H1 (cell line): ENCODE measurements at regions not wholly inside any gene's neighbourhood (a gene's known extent, or its start where the extent isn't known, plus 50 kb on each side); places are given as distances from the start of the nearest gene placed in this dataset.

Experiments
- CTCF ChIA-PET: fragments of 300-600 bp; sonication (Branson Sonifier 250); formaldehyde crosslinking; loops from one replicate; lab custom pipeline; 2021; ENCODE audit not compliant: partially characterized antibody; lab: Charles Lee
- POLR2A ChIA-PET: fragments of 300-600 bp; sonication (Branson Sonifier 250); formaldehyde crosslinking; loops from one replicate; lab custom pipeline; 2021; ENCODE audit warnings: inconsistent platforms; ENCODE audit not compliant: partially characterized antibody; lab: Charles Lee
- DNase-seq, 2 experiments: peaks; one replicate each; pipeline versions ENCODE4 v3.0.0 to v3.0.0-alpha.2; 2010 to 2022; ENCODE audit warnings: low spot score in 2 of 2, low read depth in 1 of 2, mixed read lengths in 1 of 2
- FAIRE-seq: peaks from 2 replicates; lab custom pipeline; 2011; peaks lifted over from hg19 to GRCh38; lab: Jason Lieb, UNC
- H2AFZ ChIP-seq: 2 replicates; pipeline ENCODE4 v1.8.1; 2012; ENCODE audit warnings: low read length, inconsistent platforms
- H2AK5ac ChIP-seq: 2 replicates; pipeline ENCODE4 v1.6.1; 2013; ENCODE audit warnings: low read depth, low read length
- H2BK120ac ChIP-seq: replicated peaks from 2 replicates; pipeline ENCODE3; 2013; ENCODE audit warnings: low read depth, low read length, inconsistent platforms
- H2BK12ac ChIP-seq: 2 replicates; pipeline ENCODE4 v1.6.1; 2013; ENCODE audit warnings: low read depth, low read length
- H2BK15ac ChIP-seq: 2 replicates; pipeline ENCODE4 v1.6.1; 2013; ENCODE audit warnings: low read length
- H2BK20ac ChIP-seq: 2 replicates; pipeline ENCODE4 v1.6.1; 2013; ENCODE audit warnings: low read length
- H2BK5ac ChIP-seq: 2 replicates; pipeline ENCODE4 v1.6.1; 2013; ENCODE audit warnings: low read depth, low read length
- H3K14ac ChIP-seq: 2 replicates; pipeline ENCODE4 v1.6.1; 2013; ENCODE audit warnings: inconsistent platforms; ENCODE audit not compliant: insufficient read length
- H3K18ac ChIP-seq: 2 replicates; pipeline ENCODE4 v1.6.1; 2013; ENCODE audit warnings: low read length; ENCODE audit errors: extremely low read depth
- H3K23ac ChIP-seq: 2 replicates; pipeline ENCODE4 v1.6.1; 2013; ENCODE audit warnings: inconsistent platforms; ENCODE audit not compliant: insufficient read length
- H3K23me2 ChIP-seq: 2 replicates; pipeline ENCODE4 v1.6.1; 2013; ENCODE audit warnings: low read depth, low read length
- H3K27ac ChIP-seq: 2 replicates; pipeline ENCODE4 v1.6.1; 2011; ENCODE audit warnings: low read depth, low read length, inconsistent platforms
- H3K27me3 ChIP-seq, 4 experiments: replicated peaks in 1 of 4; 1 replicate in 1 of 4; 2 replicates in 3 of 4; pipeline versions ENCODE4 v1.6.1 to v1.8.1; 2011 to 2013; ENCODE audit warnings: low read length in 3 of 4, mild to moderate bottlenecking in 3 of 4, inconsistent platforms in 2 of 4, mixed read lengths in 2 of 4, moderate library complexity in 1 of 4; ENCODE audit not compliant: control insufficient read depth in 3 of 4, insufficient read depth in 3 of 4; ENCODE audit errors: extremely low read depth in 1 of 4
- H3K36me3 ChIP-seq, 4 experiments: 2 replicates each; pipeline versions ENCODE4 v1.6.1 to v1.8.1; 2011 to 2013; ENCODE audit warnings: mild to moderate bottlenecking in 4 of 4, low read length in 3 of 4, moderate library complexity in 2 of 4, control low read depth in 1 of 4, inconsistent platforms in 1 of 4; ENCODE audit not compliant: insufficient read depth in 4 of 4, control insufficient read depth in 2 of 4
- H3K4ac ChIP-seq: replicated peaks from 2 replicates; pipeline ENCODE3; 2013; ENCODE audit warnings: low read length, low read depth, mixed read lengths, inconsistent platforms; ENCODE audit not compliant: insufficient read length
- H3K4me1 ChIP-seq, 4 experiments: replicated peaks in 1 of 4; 1 replicate in 1 of 4; 2 replicates in 3 of 4; pipeline versions ENCODE4 v1.6.1 to v1.8.1; 2011 to 2013; ENCODE audit warnings: low read length in 3 of 4, inconsistent platforms in 2 of 4, mixed read lengths in 1 of 4; ENCODE audit not compliant: insufficient read depth in 4 of 4, control insufficient read depth in 3 of 4
- H3K4me2 ChIP-seq, 2 experiments: 2 replicates each; pipeline versions ENCODE4 v1.6.1 to v1.8.1; 2011 to 2013; ENCODE audit warnings: low read depth in 2 of 2, low read length in 2 of 2, control low read depth in 1 of 2, inconsistent platforms in 1 of 2, mild to moderate bottlenecking in 1 of 2; ENCODE audit not compliant: insufficient read depth in 1 of 2
- H3K4me3 ChIP-seq, 4 experiments: fragments of 200-600, 300-600 bp in 1 of 4; sonication (generic), shearing (Covaris generic), sonication (Bioruptor Twin) in 1 of 4; 2 replicates each; pipeline versions ENCODE4 v1.5.1 to v1.8.1; 2011 to 2016; ENCODE audit warnings: low read length in 4 of 4, low read depth in 3 of 4, control low read depth in 2 of 4, inconsistent platforms in 2 of 4, mild to moderate bottlenecking in 2 of 4, mixed read lengths in 1 of 4, moderate library complexity in 1 of 4; ENCODE audit not compliant: insufficient read depth in 2 of 4; ENCODE audit errors: extremely low read depth in 1 of 4
- H3K56ac ChIP-seq: replicated peaks from 2 replicates; pipeline ENCODE3; 2013; ENCODE audit warnings: low read depth, mild to moderate bottlenecking, mixed read lengths, low read length, inconsistent platforms; ENCODE audit not compliant: insufficient read length
- H3K79me1 ChIP-seq: 2 replicates; pipeline ENCODE4 v1.6.1; 2013; ENCODE audit warnings: low read depth, low read length, control low read depth
- H3K79me2 ChIP-seq, 2 experiments: 2 replicates each; pipeline versions ENCODE4 v1.6.1 to v1.8.1; 2012 to 2013; ENCODE audit warnings: low read length in 2 of 2, mild to moderate bottlenecking in 2 of 2, inconsistent platforms in 1 of 2; ENCODE audit not compliant: insufficient read depth in 2 of 2, control insufficient read depth in 1 of 2
- H3K9ac ChIP-seq, 4 experiments: replicated peaks in 1 of 4; 1 replicate in 1 of 4; 2 replicates in 3 of 4; pipeline versions ENCODE4 v1.6.1 to v1.8.1; 2011 to 2013; ENCODE audit warnings: low read depth in 3 of 4, low read length in 3 of 4, control low read depth in 2 of 4, mild to moderate bottlenecking in 2 of 4, moderate library complexity in 2 of 4, inconsistent platforms in 1 of 4; ENCODE audit errors: extremely low read depth in 1 of 4
- H3K9me3 ChIP-seq, 2 experiments: 2 replicates each; pipeline versions ENCODE4 v1.6.1 to v1.8.1; 2012 to 2013; ENCODE audit warnings: mild to moderate bottlenecking in 2 of 2, moderate library complexity in 2 of 2, control low read depth in 1 of 2, inconsistent platforms in 1 of 2, low read depth in 1 of 2, low read length in 1 of 2, mixed read lengths in 1 of 2; ENCODE audit not compliant: insufficient read depth in 2 of 2
- H4K20me1 ChIP-seq, 2 experiments: replicated peaks in 1 of 2; 2 replicates each; pipeline versions ENCODE3 to v1.8.1; 2011 to 2013; ENCODE audit warnings: inconsistent platforms in 2 of 2, low read length in 2 of 2, mild to moderate bottlenecking in 1 of 2; ENCODE audit not compliant: insufficient read depth in 2 of 2, control insufficient read depth in 1 of 2
- H4K5ac ChIP-seq: 2 replicates; pipeline ENCODE4 v1.6.1; 2013; ENCODE audit warnings: low read length, low read depth, mixed read lengths, inconsistent platforms; ENCODE audit not compliant: insufficient read length
- H4K8ac ChIP-seq: 2 replicates; pipeline ENCODE4 v1.8.0; 2013; ENCODE audit warnings: mild to moderate bottlenecking, moderate library complexity, low read length, inconsistent platforms; ENCODE audit not compliant: insufficient read depth; ENCODE audit errors: extremely low read depth
- H4K91ac ChIP-seq: replicated peaks from 2 replicates; pipeline ENCODE3; 2013; ENCODE audit warnings: low read length, mixed read lengths, inconsistent platforms; ENCODE audit not compliant: insufficient read length
- BCL11A ChIP-seq, 2 experiments: IDR thresholded peaks; one replicate each; pipeline ENCODE4 v1.6.1; 2011; ENCODE audit warnings: low read depth in 2 of 2, low read length in 2 of 2, mild to moderate bottlenecking in 2 of 2
- E2F6 ChIP-seq: IDR thresholded peaks from 2 replicates; pipeline ENCODE4 v1.6.1; 2012; ENCODE audit warnings: inconsistent platforms
- FOSL1 ChIP-seq: IDR thresholded peaks from 2 replicates; pipeline ENCODE4 v1.6.1; 2011; ENCODE audit warnings: mild to moderate bottlenecking, low read depth, low read length, moderate library complexity; ENCODE audit not compliant: insufficient read depth
- HDAC6 ChIP-seq: IDR thresholded peaks from one replicate; pipeline ENCODE4 v1.7.1; 2012; ENCODE audit warnings: low read depth, mild to moderate bottlenecking, inconsistent platforms, low read length, moderate library complexity
- KDM4A ChIP-seq: IDR thresholded peaks from one replicate; pipeline ENCODE4 v1.7.1; 2012; ENCODE audit warnings: low read depth, mild to moderate bottlenecking, moderate library complexity, low read length, inconsistent platforms; ENCODE audit not compliant: severe bottlenecking
- SIRT6 ChIP-seq: IDR thresholded peaks from one replicate; pipeline ENCODE4 v1.7.1; 2012; ENCODE audit warnings: low read length, inconsistent platforms
- WGBS, 2 experiments: shearing (Covaris generic) in 1 of 2; methylation state at CpG; one replicate each; pipeline versions ENCODE4 v1.1.6 to v1.1.7; 2013 to 2015; ENCODE audit warnings: low lambda C conversion rate in 2 of 2, mixed read lengths in 2 of 2, inconsistent platforms in 1 of 2, low coverage in 1 of 2, missing lambda C conversion rate in 1 of 2; ENCODE audit not compliant: insufficient replicate concordance in 2 of 2, insufficient coverage in 1 of 2, insufficient read length in 1 of 2; ENCODE audit errors: extremely low coverage in 1 of 2, missing lambda C conversion rate in 1 of 2; 5-methylcytosine and 5-hydroxymethylcytosine counted together

- no peaks in the 10 kb centered on the region for H3K79me2 ChIP-seq
- no peak overlapping the region for H4K5ac ChIP-seq
- no peaks in the 10 kb centered on the region for H3K9me3 ChIP-seq
- H3K9ac ChIP-seq: no peak overlapping the region
- no peak overlapping the region for H2BK20ac ChIP-seq
- no peak overlapping the region for H3K18ac ChIP-seq
- no peaks in the 10 kb centered on the region for H4K20me1 ChIP-seq
- no peak overlapping the region for H2AK5ac ChIP-seq
- H3K4me1 ChIP-seq: peaks cover 1 to 10% (median 4%) of the 10 kb centered on the region in 4 experiments; a peak in 4 of 7 replicates
- H3K4me3 ChIP-seq: no peak overlapping the region
- ChIA-PET POLR2A (no interaction called here), CTCF (interaction anchor here (0.7 kb wide), 1 partner anchor 318 kb away, joined by 3 read pairs; no protein-coding TSS in a partner anchor)
- no peak overlapping the region for H2AFZ ChIP-seq
- H3K56ac ChIP-seq: no peak overlapping the region
- H3K23me2 ChIP-seq: no peaks in the 10 kb centered on the region
- H3K14ac ChIP-seq: no peak overlapping the region
- no peak for FAIRE-seq
- no peak overlapping the region for H3K4me2 ChIP-seq
- H3K27ac ChIP-seq: no peak overlapping the region
- no peak overlapping the region for H2BK120ac ChIP-seq
- WGBS, 2 experiments: 91% methylated on average over 2 of the region's 2 CpGs; no CpG with 5 or more reads in 1 of the 2 experiments
- no peak overlapping the region for H3K23ac ChIP-seq
- no peak overlapping the region for H2BK5ac ChIP-seq
- no peak for DNase-seq
- no peak overlapping the region for H2BK12ac ChIP-seq
- H3K36me3 ChIP-seq: no peaks in the 10 kb centered on the region
- H4K91ac ChIP-seq: no peak overlapping the region
- no peak overlapping the region for H3K4ac ChIP-seq
- H2BK15ac ChIP-seq: no peak overlapping the region
- H3K27me3 ChIP-seq: no peaks in the 10 kb centered on the region
- TF ChIP-seq HDAC6 (no peak), FOSL1 (no peak), KDM4A (no peak), SIRT6 (no peak), BCL11A (IDR thresholded peaks at IDR 0.05; ENCODE audit: low read depth in 2 of 2, low read length in 2 of 2) (no peak), E2F6 (no peak)
- H4K8ac ChIP-seq: no peak overlapping the region
- H3K79me1 ChIP-seq: no peaks in the 10 kb centered on the region
Observed at GRCh38 chr2:22692746-22693145, 692.2 kb upstream of the KLHL29 start.
